ENCODE measurements at regions not wholly inside any gene's neighbourhood (a gene's known extent, or its start where the extent isn't known, plus 50 kb on each side); places are given as distances from the start of the nearest gene placed in this dataset.

GRCh38 chr3:18657858-18658820, 233.0 kb upstream of the SATB1 start:
- DNase-seq, result no peak

GRCh38 chr3:18656866-18657265, 231.7 kb upstream of the SATB1 start:
- DNase-seq, result no peak

GRCh38 chr3:18656410-18656809, 231.3 kb upstream of the SATB1 start:
- no peak for DNase-seq

GRCh38 chr3:18655827-18656226, 230.7 kb upstream of the SATB1 start:
- no peak for DNase-seq

GRCh38 chr3:18652781-18653180, 227.6 kb upstream of the SATB1 start:
- no peak for DNase-seq

GRCh38 chr3:18650731-18651130, 225.6 kb upstream of the SATB1 start:
- no peak for DNase-seq

GRCh38 chr3:18649666-18650363, 224.7 kb upstream of the SATB1 start:
- DNase-seq, result no peak

GRCh38 chr3:18648868-18649462, 223.8 kb upstream of the SATB1 start:
- DNase-seq, result no peak

- no peak for DNase-seq
Measured at GRCh38 chr3:18648159-18648558, 223.0 kb upstream of the SATB1 start.

- DNase-seq, result no peak
Measured at GRCh38 chr3:18645619-18646018, 220.5 kb upstream of the SATB1 start.

- DNase-seq, result no peak
Measured at GRCh38 chr3:18643281-18643680, 218.1 kb upstream of the SATB1 start.

- DNase-seq, result no peak
Measured at GRCh38 chr3:18641916-18642315, 216.8 kb upstream of the SATB1 start.

- no peak for DNase-seq
Measured at GRCh38 chr3:18635215-18635614, 210.1 kb upstream of the SATB1 start.

- DNase-seq, result no peak
Measured at GRCh38 chr3:18634461-18634860, 209.3 kb upstream of the SATB1 start.

- no peak for DNase-seq
Measured at GRCh38 chr3:18633002-18633401, 207.9 kb upstream of the SATB1 start.

- no peak for DNase-seq
Measured at GRCh38 chr3:18630295-18630694, 205.2 kb upstream of the SATB1 start.

GRCh38 chr3:18625085-18625484, 199.9 kb upstream of the SATB1 start:
- DNase-seq, result no peak

GRCh38 chr3:18623220-18623619, 198.1 kb upstream of the SATB1 start:
- no peak for DNase-seq

- no peak for DNase-seq
Measured at GRCh38 chr3:18618723-18619122, 193.6 kb upstream of the SATB1 start.

GRCh38 chr3:18611991-18612390, 186.9 kb upstream of the SATB1 start:
- DNase-seq, result no peak

- no peak for DNase-seq
Measured at GRCh38 chr3:18609187-18609586, 184.0 kb upstream of the SATB1 start.

- DNase-seq, result no peak
Measured at GRCh38 chr3:18597919-18598318, 172.8 kb upstream of the SATB1 start.

- no peak for DNase-seq
Measured at GRCh38 chr3:18593231-18593630, 168.1 kb upstream of the SATB1 start.

GRCh38 chr3:18591120-18591519, 166.0 kb upstream of the SATB1 start:
- DNase-seq, result no peak

Data from NCI-H2227 treated with DMSO at 0.1 percent for 48 hours (cell line).